ENCODE measurements at regions not wholly inside any gene's neighbourhood (a gene's known extent, or its start where the extent isn't known, plus 50 kb on each side); places are given as distances from the start of the nearest gene placed in this dataset.

DNA sequence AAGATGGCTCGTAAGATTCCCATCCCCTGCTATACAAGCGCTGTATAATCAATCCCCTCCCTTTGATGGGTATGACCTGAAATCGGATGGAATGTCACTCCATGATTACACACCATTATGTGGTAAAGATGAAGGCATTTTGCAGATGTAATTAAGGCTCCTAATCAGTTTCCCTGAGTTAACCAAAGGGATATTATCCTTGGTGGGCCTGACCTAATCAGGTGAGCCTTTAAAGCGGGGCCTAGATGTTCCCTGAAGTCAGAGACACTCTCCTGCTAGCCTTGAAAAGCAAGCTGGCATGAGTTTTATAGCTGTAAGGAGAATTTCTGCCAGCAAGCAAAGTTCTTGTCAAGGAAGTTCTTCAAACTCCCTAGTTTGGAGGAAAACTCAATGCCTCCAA, 223.8 kb upstream of the FN1 start:
- no peak for DNase-seq (ENCODE audit: extremely low spot score)
- no peak for TF ChIP-seq HDGF (IDR thresholded peaks at IDR 0.05; ENCODE audit: borderline replicate concordance)
- no peak for TF ChIP-seq BHLHE40 (IDR thresholded peaks at IDR 0.05; ENCODE audit: borderline replicate concordance)
- no peak for TF ChIP-seq L3MBTL2 (conservative IDR thresholded peaks at IDR 0.05)
- TF ChIP-seq TARDBP (IDR thresholded peaks at IDR 0.05) = no peak
- TF ChIP-seq ZNF384 (IDR thresholded peaks at IDR 0.05) = no peak
- TF ChIP-seq FOXK2 (IDR thresholded peaks at IDR 0.05) = no peak
- no peak for TF ChIP-seq FOXM1 (IDR thresholded peaks at IDR 0.05; ENCODE audit: borderline replicate concordance)
- no peak for TF ChIP-seq SUZ12 (IDR thresholded peaks at IDR 0.05)
- no peak for TF ChIP-seq LEF1 (IDR thresholded peaks at IDR 0.05; ENCODE audit: borderline replicate concordance)
- no peak for TF ChIP-seq NFRKB (IDR thresholded peaks at IDR 0.05)
- TF ChIP-seq SP1 (IDR thresholded peaks at IDR 0.05) = no peak
- no peak for TF ChIP-seq FOXA1 (IDR thresholded peaks at IDR 0.05)
- TF ChIP-seq CTBP1 (IDR thresholded peaks at IDR 0.05; ENCODE audit: borderline replicate concordance) = no peak
- TF ChIP-seq, protein P1, sequence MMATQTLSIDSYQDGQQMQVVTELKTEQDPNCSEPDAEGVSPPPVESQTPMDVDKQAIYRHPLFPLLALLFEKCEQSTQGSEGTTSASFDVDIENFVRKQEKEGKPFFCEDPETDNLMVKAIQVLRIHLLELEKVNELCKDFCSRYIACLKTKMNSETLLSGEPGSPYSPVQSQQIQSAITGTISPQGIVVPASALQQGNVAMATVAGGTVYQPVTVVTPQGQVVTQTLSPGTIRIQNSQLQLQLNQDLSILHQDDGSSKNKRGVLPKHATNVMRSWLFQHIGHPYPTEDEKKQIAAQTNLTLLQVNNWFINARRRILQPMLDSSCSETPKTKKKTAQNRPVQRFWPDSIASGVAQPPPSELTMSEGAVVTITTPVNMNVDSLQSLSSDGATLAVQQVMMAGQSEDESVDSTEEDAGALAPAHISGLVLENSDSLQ (IDR thresholded peaks at IDR 0.05) = no peak
- no peak for TF ChIP-seq ARNT (IDR thresholded peaks at IDR 0.05)
- TF ChIP-seq ELF4 (IDR thresholded peaks at IDR 0.05) = no peak
- ChIA-PET POLR2A (no interaction called here), CTCF (no interaction called here)

DNA sequence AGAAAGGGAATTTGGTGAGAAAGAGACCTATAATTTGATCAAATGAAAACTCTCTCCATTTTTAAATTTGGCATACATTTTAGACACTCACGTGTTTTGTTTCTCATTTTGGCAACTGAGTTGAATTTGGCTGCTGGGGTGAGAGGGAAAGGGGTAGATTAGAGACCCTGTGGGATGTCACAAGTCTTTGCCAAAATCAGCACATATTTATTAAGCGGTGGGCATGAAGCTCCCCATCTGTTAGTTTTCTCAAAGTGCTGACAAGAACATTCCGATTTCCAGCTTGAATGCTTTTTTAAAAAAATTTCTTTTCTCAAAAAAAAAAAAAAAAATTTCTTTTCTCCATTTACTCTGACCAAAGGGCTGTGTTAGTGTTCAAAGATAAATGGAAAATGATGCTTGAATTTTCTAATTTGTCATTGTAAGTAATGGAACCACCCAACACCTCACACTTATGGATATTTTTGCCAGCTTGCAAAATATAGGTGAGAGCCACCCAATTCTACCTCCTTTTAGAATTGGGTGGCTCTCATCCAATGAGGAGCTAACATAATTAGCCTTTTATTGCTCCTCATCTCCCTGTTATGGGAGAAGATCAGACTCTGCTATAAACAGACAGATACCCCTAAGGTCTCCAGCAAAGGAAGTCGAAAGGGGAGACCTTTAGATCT, 222.9 kb upstream of the FN1 start:
- TF ChIP-seq FOXA1 (IDR thresholded peaks at IDR 0.05) (no peak), ELF4 (IDR thresholded peaks at IDR 0.05) (no peak), FOXM1 (IDR thresholded peaks at IDR 0.05; ENCODE audit: borderline replicate concordance) (no peak), LEF1 (IDR thresholded peaks at IDR 0.05; ENCODE audit: borderline replicate concordance) (no peak), FOXK2 (IDR thresholded peaks at IDR 0.05) (no peak), L3MBTL2 (conservative IDR thresholded peaks at IDR 0.05) (no peak), TARDBP (IDR thresholded peaks at IDR 0.05) (no peak), HDGF (IDR thresholded peaks at IDR 0.05; ENCODE audit: borderline replicate concordance) (no peak), ZNF384 (IDR thresholded peaks at IDR 0.05) (no peak), CTBP1 (IDR thresholded peaks at IDR 0.05; ENCODE audit: borderline replicate concordance) (no peak)
- TF ChIP-seq, protein P1 (IDR thresholded peaks at IDR 0.05) = no peak
- ChIA-PET CTCF (no interaction called here), POLR2A (no interaction called here)
- no peak for DNase-seq (ENCODE audit: extremely low spot score)

DNA sequence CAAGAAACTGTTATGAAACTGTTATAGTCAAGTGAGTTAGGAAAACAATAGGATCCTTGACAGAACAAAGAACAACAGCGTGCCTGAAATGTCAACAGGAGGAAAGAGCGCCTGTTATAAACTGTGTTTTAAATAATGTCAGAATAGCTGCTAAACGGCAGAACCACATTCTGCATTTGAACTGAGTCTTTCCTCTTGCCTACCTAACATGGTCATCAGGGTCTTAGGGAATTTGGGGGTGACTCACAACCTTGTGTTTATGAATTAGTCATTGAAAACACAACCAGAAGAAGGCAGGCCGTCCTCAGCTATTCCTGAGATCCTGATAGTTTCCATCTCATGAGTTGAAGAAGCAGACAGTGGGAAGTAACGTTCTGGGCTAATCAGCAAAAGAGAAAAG, 222.0 kb upstream of the FN1 start:
- no peak for DNase-seq (ENCODE audit: extremely low spot score)
- TF ChIP-seq TARDBP (IDR thresholded peaks at IDR 0.05) (no peak), FOXA1 (IDR thresholded peaks at IDR 0.05) (no peak), CTBP1 (IDR thresholded peaks at IDR 0.05; ENCODE audit: borderline replicate concordance) (no peak)
- ChIA-PET CTCF (no interaction called here), POLR2A (no interaction called here)

DNA sequence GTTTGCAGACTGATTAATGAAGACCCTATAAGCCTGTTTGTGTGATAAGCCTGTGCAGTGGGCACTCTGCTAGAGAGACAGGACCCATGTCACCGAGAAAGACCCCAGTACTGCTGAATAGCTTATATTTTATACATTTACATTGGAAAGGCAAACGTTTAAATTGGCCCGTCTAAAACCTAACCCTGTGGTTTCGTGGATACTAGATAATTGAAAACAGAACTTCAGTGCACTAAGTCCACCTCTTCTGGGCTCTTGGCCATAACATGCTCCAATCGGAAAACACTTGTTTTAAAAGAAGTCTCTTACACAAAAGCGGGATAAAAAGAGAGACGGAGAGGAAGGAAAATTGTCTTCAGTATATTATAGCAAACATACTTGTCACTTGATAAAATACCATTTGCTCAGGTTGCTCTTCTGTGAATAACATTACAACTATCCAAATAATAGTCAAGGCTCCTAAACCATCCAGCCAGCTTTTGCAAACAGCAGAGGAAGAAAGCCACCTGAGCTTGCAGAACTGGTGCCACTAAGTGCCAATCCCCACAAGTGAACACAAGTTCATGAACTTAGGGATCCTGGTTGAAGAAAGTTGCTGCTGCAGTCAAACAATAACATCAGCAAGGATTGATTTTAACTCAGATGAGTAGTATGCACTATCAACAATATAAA, 218.4 kb upstream of the FN1 start:
- CTCF ChIA-PET = no interaction called here
- TF ChIP-seq NFRKB (IDR thresholded peaks at IDR 0.05) (no peak), LEF1 (IDR thresholded peaks at IDR 0.05; ENCODE audit: borderline replicate concordance) (no peak), HDGF (IDR thresholded peaks at IDR 0.05; ENCODE audit: borderline replicate concordance) (no peak), SP1 (IDR thresholded peaks at IDR 0.05) (no peak), FOXA1 (IDR thresholded peaks at IDR 0.05) (no peak), FOXK2 (IDR thresholded peaks at IDR 0.05) (no peak), L3MBTL2 (conservative IDR thresholded peaks at IDR 0.05) (no peak), CTBP1 (IDR thresholded peaks at IDR 0.05; ENCODE audit: borderline replicate concordance) (no peak), ELF4 (IDR thresholded peaks at IDR 0.05) (no peak), ARNT (IDR thresholded peaks at IDR 0.05) (no peak), ZNF384 (IDR thresholded peaks at IDR 0.05) (no peak)
- TF ChIP-seq, protein P1 (IDR thresholded peaks at IDR 0.05) = no peak
- no peak for DNase-seq (ENCODE audit: extremely low spot score)
- POLR2A ChIA-PET = no interaction called here

DNA sequence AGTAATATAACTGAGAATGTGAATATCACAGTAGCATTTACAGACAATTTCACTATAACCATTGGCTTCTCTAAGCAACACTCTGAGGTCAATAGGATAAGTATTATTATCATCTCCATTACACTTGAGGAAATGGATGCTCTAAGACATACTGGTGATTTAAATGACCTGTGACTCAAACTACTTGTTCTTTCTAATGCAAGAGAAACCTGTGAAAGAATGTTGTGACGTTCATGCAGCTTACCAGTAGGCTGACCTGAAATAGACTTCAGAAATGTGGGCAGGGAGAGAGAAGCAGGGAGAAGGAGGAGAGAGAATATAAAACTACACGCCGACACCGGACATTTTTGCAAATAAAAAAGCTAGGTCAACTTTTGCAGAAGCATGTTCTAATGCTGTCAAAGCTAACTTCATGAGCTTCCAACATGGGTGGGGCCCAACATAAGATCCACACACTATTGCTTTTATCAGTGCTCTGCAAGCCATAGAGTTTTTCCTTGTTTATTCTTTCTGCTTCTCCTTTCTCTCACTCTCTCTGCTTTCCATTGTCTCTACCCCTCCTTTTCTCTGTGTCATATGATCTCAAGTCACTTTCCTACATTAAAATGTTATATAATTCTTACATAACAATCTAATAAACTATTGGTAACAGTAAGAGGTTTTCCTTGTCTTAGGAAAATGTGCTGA, 217.6 kb upstream of the FN1 start:
- CTCF ChIA-PET = no interaction called here
- TF ChIP-seq ZNF384 (IDR thresholded peaks at IDR 0.05) (no peak), FOXA1 (IDR thresholded peaks at IDR 0.05) (no peak), ARNT (IDR thresholded peaks at IDR 0.05) (no peak), SP1 (IDR thresholded peaks at IDR 0.05) (no peak), HDGF (IDR thresholded peaks at IDR 0.05; ENCODE audit: borderline replicate concordance) (no peak), NFRKB (IDR thresholded peaks at IDR 0.05) (no peak), FOXM1 (IDR thresholded peaks at IDR 0.05; ENCODE audit: borderline replicate concordance) (no peak)
- no peak for DNase-seq (ENCODE audit: extremely low spot score)
- POLR2A ChIA-PET = no interaction called here

DNA sequence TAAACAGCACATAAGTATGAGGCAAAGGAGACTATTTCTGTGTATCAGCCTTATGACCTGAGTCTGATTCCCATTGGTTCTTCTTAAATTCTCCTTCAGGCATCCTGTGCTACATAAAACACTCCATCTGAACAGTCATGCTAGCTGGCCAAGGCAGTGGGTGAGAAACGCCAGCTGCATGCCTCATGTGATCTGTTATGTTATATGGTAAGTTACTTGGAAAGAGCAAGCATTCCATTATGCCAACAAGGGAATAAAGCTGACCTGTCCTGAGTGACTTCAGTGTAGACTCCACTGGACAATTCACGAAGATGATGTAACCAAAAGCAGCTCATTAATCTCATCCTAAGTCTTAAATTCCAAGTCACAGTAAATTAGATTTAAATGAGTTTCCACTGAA, 216.5 kb upstream of the FN1 start:
- no peak for DNase-seq (ENCODE audit: extremely low spot score)
- ChIA-PET CTCF (no interaction called here), POLR2A (no interaction called here)

More for the DNA sequence above, 216.5 kb upstream of the FN1 start:
- no peak for TF ChIP-seq CTBP1 (IDR thresholded peaks at IDR 0.05; ENCODE audit: borderline replicate concordance)
- TF ChIP-seq FOXK2 (IDR thresholded peaks at IDR 0.05) = no peak
- no peak for TF ChIP-seq L3MBTL2 (conservative IDR thresholded peaks at IDR 0.05)
- TF ChIP-seq FOXA1 (IDR thresholded peaks at IDR 0.05) = no peak
- no peak for TF ChIP-seq HDGF (IDR thresholded peaks at IDR 0.05; ENCODE audit: borderline replicate concordance)
- TF ChIP-seq, protein P1 (IDR thresholded peaks at IDR 0.05) = no peak
- no peak for TF ChIP-seq SUZ12 (IDR thresholded peaks at IDR 0.05)
- TF ChIP-seq ARNT (IDR thresholded peaks at IDR 0.05) = no peak
- no peak for TF ChIP-seq NFRKB (IDR thresholded peaks at IDR 0.05)
- TF ChIP-seq SP1 (IDR thresholded peaks at IDR 0.05) = no peak
- no peak for TF ChIP-seq ZNF384 (IDR thresholded peaks at IDR 0.05)
- no peak for TF ChIP-seq FOXM1 (IDR thresholded peaks at IDR 0.05; ENCODE audit: borderline replicate concordance)
- no peak for TF ChIP-seq ELF4 (IDR thresholded peaks at IDR 0.05)
- no peak for TF ChIP-seq TARDBP (IDR thresholded peaks at IDR 0.05)
- no peak for TF ChIP-seq BHLHE40 (IDR thresholded peaks at IDR 0.05; ENCODE audit: borderline replicate concordance)
- no peak for TF ChIP-seq LEF1 (IDR thresholded peaks at IDR 0.05; ENCODE audit: borderline replicate concordance)

Measured in HEK293T (cell line).